Panc1 (cell line): ENCODE measurements at regions not wholly inside any gene's neighbourhood (a gene's known extent, or its start where the extent isn't known, plus 50 kb on each side); places are given as distances from the start of the nearest gene placed in this dataset.

Source experiments
- ATAC-seq: fragments of 200-7000 bp; cut with Tn5 transposase; 2 replicates; pipeline ENCODE4 v1.9.1; 2020; ENCODE audit warnings: mild to moderate bottlenecking, moderate library complexity
- BruUV-seq: library from RNA; stranded (reverse); fragments of 400-500 nt; replicated peaks from 2 replicates; lab custom pipeline; 2021; lab: Mats Ljungman, UMichigan
- CTCF ChIA-PET: fragments of 300-600 bp; sonication (Branson Sonifier 250); formaldehyde crosslinking; loops from one replicate; lab custom pipeline; 2022; ENCODE audit warnings: antibody characterized with exemption; lab: Charles Lee
- POLR2A ChIA-PET: fragments of 300-600 bp; sonication (Branson Sonifier 250); formaldehyde crosslinking; loops from one replicate; lab custom pipeline; 2022; ENCODE audit warnings: antibody characterized with exemption; lab: Charles Lee
- DNase-seq: peaks from one replicate; pipeline ENCODE4 v3.0.0-alpha.2; 2010; ENCODE audit warnings: low read depth, low spot score
- H3K27ac ChIP-seq: 2 replicates; pipeline ENCODE4 v1.5.1; 2011; ENCODE audit warnings: mild to moderate bottlenecking, low read length, inconsistent platforms
- H3K27me3 ChIP-seq: fragments of 200-500 bp; sonication (Bioruptor generic); 2 replicates; pipeline ENCODE4 v1.6.0; 2014; ENCODE audit warnings: low read length, inconsistent platforms; ENCODE audit not compliant: control insufficient read depth, insufficient read depth
- H3K36me3 ChIP-seq: fragments of 200-500 bp; sonication (Bioruptor generic); 2 replicates; pipeline ENCODE4 v1.5.1; 2014; ENCODE audit warnings: inconsistent platforms, mild to moderate bottlenecking, low read length, moderate library complexity; ENCODE audit not compliant: control insufficient read depth, insufficient read depth
- H3K4me1 ChIP-seq: 2 replicates; pipeline ENCODE4 v1.5.1; 2011; ENCODE audit warnings: inconsistent platforms, mild to moderate bottlenecking, low read length, moderate library complexity; ENCODE audit not compliant: control insufficient read depth, insufficient read depth
- H3K4me3 ChIP-seq, 2 experiments: 2 replicates each; pipeline ENCODE4 v1.5.1; 2011 to 2012; ENCODE audit warnings: low read depth in 2 of 2, low read length in 2 of 2, mild to moderate bottlenecking in 2 of 2, inconsistent platforms in 1 of 2, moderate library complexity in 1 of 2
- H3K9me3 ChIP-seq: fragments of 200-500 bp; sonication (Bioruptor generic); 2 replicates; pipeline ENCODE4 v1.5.1; 2014; ENCODE audit warnings: low read depth, mild to moderate bottlenecking, inconsistent platforms, low read length, moderate library complexity; ENCODE audit not compliant: control insufficient read depth, insufficient read depth
- CTCF ChIP-seq: fragments of 450-650 bp; IDR thresholded peaks from 2 replicates; pipeline ENCODE4 v1.5.1; 2017; ENCODE audit warnings: mild to moderate bottlenecking
- POLR2AphosphoS5 ChIP-seq: IDR thresholded peaks from 2 replicates; pipeline ENCODE4 v1.6.1; 2012; ENCODE audit warnings: mild to moderate bottlenecking, low read depth, low read length, moderate library complexity
- REST ChIP-seq, 2 experiments: IDR thresholded peaks; 2 replicates each; pipeline ENCODE4 v1.6.1; 2011 to 2012; ENCODE audit warnings: low read depth in 2 of 2, control low read depth in 1 of 2, low read length in 1 of 2, mild to moderate bottlenecking in 1 of 2, moderate library complexity in 1 of 2; ENCODE audit not compliant: insufficient read depth in 1 of 2
- SIN3A ChIP-seq: IDR thresholded peaks from 2 replicates; pipeline ENCODE4 v1.6.1; 2012; ENCODE audit warnings: low read depth, mild to moderate bottlenecking, low read length, moderate library complexity, borderline replicate concordance; ENCODE audit not compliant: insufficient read depth
- TCF7L2 ChIP-seq: IDR thresholded peaks from 2 replicates; pipeline ENCODE4 v1.6.1; 2011; ENCODE audit warnings: mild to moderate bottlenecking, low read depth, low read length, inconsistent platforms
- in situ Hi-C: cut with HindIII; loops from 2 replicates; pipeline ENCODE4 v1.10.0; 2016; ENCODE audit warnings: low sequenced_read_pairs, low pct_unique_long_range_greater_than_20kb
- intact Hi-C: fragments of 100-400 bp; cut with micrococcal nuclease; formaldehyde crosslinking; loops from one replicate; pipeline ENCODE4 v1.10.0; 2022; ENCODE audit not compliant: unreplicated experiment

GRCh38 chr14:104353221-104353920 lies 215.0 kb downstream of the KIF26A start:
- ATAC-seq (no peak), DNase-seq (no peak)
- no peaks in the 10 kb centered on the region for H3K4me1 ChIP-seq
- H3K27ac ChIP-seq = no peak overlapping the region
- no TSS peak for BruUV-seq
- no peaks in the 10 kb centered on the region for H3K27me3 ChIP-seq
- H3K4me3 ChIP-seq = no peak overlapping the region
- POLR2A ChIA-PET = no interaction called here
- intact Hi-C loops (no loop called here), in situ Hi-C loops (no loop called here)
- H3K9me3 ChIP-seq = no peaks in the 10 kb centered on the region
- CTCF ChIA-PET = no interaction called here
- TF ChIP-seq REST (IDR thresholded peaks at IDR 0.05; ENCODE audit: insufficient read depth in 1 of 2, low read depth in 2 of 2, low read length in 1 of 2) = no peak
- no peak for TF ChIP-seq POLR2AphosphoS5
- TF ChIP-seq CTCF = no peak
- TF ChIP-seq SIN3A = no peak
- no peak for TF ChIP-seq TCF7L2
- H3K36me3 ChIP-seq = no peaks in the 10 kb centered on the region

GRCh38 chr14:104353921-104354701 lies 215.7 kb downstream of the KIF26A start:
- Histone ChIP-seq H3K4me3 (no peak overlapping the region), H3K27ac (no peak overlapping the region), H3K27me3 (no peaks in the 10 kb centered on the region), H3K4me1 (no peaks in the 10 kb centered on the region), H3K36me3 (no peaks in the 10 kb centered on the region), H3K9me3 (no peaks in the 10 kb centered on the region)
- CTCF ChIA-PET = interaction anchor here (0.6 kb wide), 1 partner anchor 659 kb away, joined by 3 read pairs; no protein-coding TSS in a partner anchor
- ATAC-seq (no peak), DNase-seq (no peak)
- intact Hi-C loops = no loop called here
- in situ Hi-C loops = no loop called here
- TF ChIP-seq TCF7L2 = no peak
- TF ChIP-seq REST (IDR thresholded peaks at IDR 0.05; ENCODE audit: insufficient read depth in 1 of 2, low read depth in 2 of 2, low read length in 1 of 2) = no peak
- TF ChIP-seq POLR2AphosphoS5 = no peak
- no peak for TF ChIP-seq CTCF
- no peak for TF ChIP-seq SIN3A
- POLR2A ChIA-PET = no interaction called here
- BruUV-seq = no TSS peak
